Skeletal muscle cell (primary cell): ENCODE measurements at regions not wholly inside any gene's neighbourhood (a gene's known extent, or its start where the extent isn't known, plus 50 kb on each side); places are given as distances from the start of the nearest gene placed in this dataset.
"Not testable (repeated sequence)": the region's sequence is repeated elsewhere in the genome, so short reads cannot be mapped to it uniquely, and the experiment has no call there.

Source experiments
- DNase-seq: peaks from one replicate; pipeline ENCODE4 v3.0.0-alpha.2; 2010; ENCODE audit warnings: low read depth
- H3K4me3 ChIP-seq: 2 replicates; pipeline ENCODE4 v1.5.1; 2011; ENCODE audit warnings: low read depth, mild to moderate bottlenecking, control low read depth, low read length, moderate library complexity

- no peak for DNase-seq
- H3K4me3 ChIP-seq: no peak overlapping the region
Observed at GRCh38 chr3:23698652-23699313, 107.0 kb upstream of the UBE2E1 start.

GRCh38 chr3:23700616-23701015 is 105.1 kb upstream of the UBE2E1 start:
- DNase-seq: no peak
- H3K4me3 ChIP-seq: no peak overlapping the region

GRCh38 chr3:23701716-23702597 is 103.8 kb upstream of the UBE2E1 start:
- DNase-seq: no peak
- no peak overlapping the region for H3K4me3 ChIP-seq

GRCh38 chr3:23704298-23704697 is 101.5 kb upstream of the UBE2E1 start:
- no peak for DNase-seq
- H3K4me3 ChIP-seq: no peak overlapping the region

GRCh38 chr3:23706111-23706510 is 99.6 kb upstream of the UBE2E1 start:
- H3K4me3 ChIP-seq: no peak overlapping the region
- DNase-seq: no peak

- no peak overlapping the region for H3K4me3 ChIP-seq
- no peak for DNase-seq
Observed at GRCh38 chr3:23709987-23710386, 95.8 kb upstream of the UBE2E1 start.

GRCh38 chr3:23710555-23710954 is 95.2 kb upstream of the UBE2E1 start:
- peak; percentile 76 for DNase-seq
- no peak overlapping the region for H3K4me3 ChIP-seq

GRCh38 chr3:23711916-23712494 is 93.8 kb upstream of the UBE2E1 start:
- no peak for DNase-seq
- no peak overlapping the region for H3K4me3 ChIP-seq

- peak; percentile 95 for DNase-seq
- peak overlapping the region; percentile 8 for H3K4me3 ChIP-seq
Observed at GRCh38 chr3:23712656-23713559, 92.8 kb upstream of the UBE2E1 start.

- H3K4me3 ChIP-seq: no peak overlapping the region
- no peak for DNase-seq
Observed at GRCh38 chr3:23713641-23714040, 92.1 kb upstream of the UBE2E1 start.

- no peak overlapping the region for H3K4me3 ChIP-seq
- DNase-seq: no peak
Observed at GRCh38 chr3:23720059-23720458, 85.7 kb upstream of the UBE2E1 start.

GRCh38 chr3:23720885-23721284 is 84.9 kb upstream of the UBE2E1 start:
- no peak for DNase-seq
- H3K4me3 ChIP-seq: no peak overlapping the region

GRCh38 chr3:23723141-23723540 is 82.6 kb upstream of the UBE2E1 start:
- no peak overlapping the region for H3K4me3 ChIP-seq
- DNase-seq: no peak

GRCh38 chr3:23723930-23724329 is 81.8 kb upstream of the UBE2E1 start:
- no peak overlapping the region for H3K4me3 ChIP-seq
- DNase-seq: no peak

- no peak overlapping the region for H3K4me3 ChIP-seq
- DNase-seq: no peak
Observed at GRCh38 chr3:23726811-23727548, 78.8 kb upstream of the UBE2E1 start.

GRCh38 chr3:23728601-23729117 is 77.1 kb upstream of the UBE2E1 start:
- no peak for DNase-seq
- H3K4me3 ChIP-seq: no peak overlapping the region

- not testable (repeated sequence) for H3K4me3 ChIP-seq
Observed at GRCh38 chr3:23729362-23729761, 76.4 kb upstream of the UBE2E1 start.

GRCh38 chr3:23734481-23734880 is 71.3 kb upstream of the UBE2E1 start:
- no peak overlapping the region for H3K4me3 ChIP-seq

More at GRCh38 chr3:23729362-23729761, 76.4 kb upstream of the UBE2E1 start:
- not testable (repeated sequence) for DNase-seq

GRCh38 chr3:23735062-23735461 is 70.7 kb upstream of the UBE2E1 start:
- H3K4me3 ChIP-seq: no peak overlapping the region
- no peak for DNase-seq

More at GRCh38 chr3:23734481-23734880, 71.3 kb upstream of the UBE2E1 start:
- DNase-seq: no peak
